HAP-1 (cell line): ENCODE measurements at regions not wholly inside any gene's neighbourhood (a gene's known extent, or its start where the extent isn't known, plus 50 kb on each side); places are given as distances from the start of the nearest gene placed in this dataset.
"Not testable (repeated sequence)": the region's sequence is repeated elsewhere in the genome, so short reads cannot be mapped to it uniquely, and the experiment has no call there.

Experiments
- DNase-seq, 2 experiments: peaks; one replicate each; pipeline ENCODE4 v3.0.0-alpha.2; 2016 to 2020; ENCODE audit warnings: low spot score in 2 of 2
- H3K27me3 ChIP-seq: fragments of 250-450 bp; sonication (Bioruptor Pico); 2 replicates; pipeline ENCODE4 v1.5.1; 2020; ENCODE audit warnings: low read depth, mild to moderate bottlenecking, moderate library complexity
- H3K36me3 ChIP-seq: fragments of 250-450 bp; sonication (Bioruptor Pico); replicated peaks from 2 replicates; pipeline ENCODE4 v1.5.1; 2020; ENCODE audit warnings: mild to moderate bottlenecking
- H3K4me1 ChIP-seq: fragments of 250-450 bp; sonication (Bioruptor Pico); 2 replicates; pipeline ENCODE4 v1.5.1; 2020; ENCODE audit warnings: mild to moderate bottlenecking
- H3K4me3 ChIP-seq: fragments of 250-450 bp; sonication (Bioruptor Pico); 2 replicates; pipeline ENCODE4 v1.5.1; 2020; ENCODE audit warnings: mild to moderate bottlenecking, moderate library complexity
- H3K9me3 ChIP-seq: fragments of 250-450 bp; sonication (Bioruptor Pico); 2 replicates; pipeline ENCODE4 v1.5.1; 2020; ENCODE audit warnings: mild to moderate bottlenecking, moderate library complexity
- in situ Hi-C: fragments of 300-500 bp; cut with MboI; formaldehyde crosslinking; loops from 3 replicates; pipeline ENCODE4 v1.14.3; 2020; ENCODE audit warnings: low sequenced_read_pairs, inconsistent platforms, mixed read lengths

GRCh38 chr11:44442893-44443673, 122.4 kb upstream of the CD82 start:
- in situ Hi-C loops, H3K27me3 ChIP-seq, H3K4me3 ChIP-seq, H3K9me3 ChIP-seq, DNase-seq, H3K36me3 ChIP-seq, H3K4me1 ChIP-seq: not testable (repeated sequence)

GRCh38 chr11:44443836-44444769, 121.4 kb upstream of the CD82 start:
- Histone ChIP-seq H3K27me3 (no peaks in the 10 kb centered on the region), H3K4me1 (no peaks in the 10 kb centered on the region), H3K9me3 (0 out of 2 replicates have a peak, but pooled peaks cover 5% of the 10 kb centered on the region), H3K4me3 (no peak overlapping the region), H3K36me3 (no peaks in the 10 kb centered on the region)
- in situ Hi-C loops, result no loop called here
- DNase-seq, result no peak

- no peak for DNase-seq
- Histone ChIP-seq H3K4me1 (no peaks in the 10 kb centered on the region), H3K9me3 (0 out of 2 replicates have a peak, but pooled peaks cover 5% of the 10 kb centered on the region), H3K27me3 (no peaks in the 10 kb centered on the region), H3K36me3 (no peaks in the 10 kb centered on the region), H3K4me3 (no peak overlapping the region)
- in situ Hi-C loops, result no loop called here
These were observed 120.6 kb upstream of the CD82 start for GRCh38 chr11:44444770-44445321.

- Histone ChIP-seq H3K4me1 (no peaks in the 10 kb centered on the region), H3K4me3 (no peak overlapping the region), H3K9me3 (0 out of 2 replicates have a peak, but pooled peaks cover 5% of the 10 kb centered on the region), H3K27me3 (no peaks in the 10 kb centered on the region), H3K36me3 (no peaks in the 10 kb centered on the region)
- in situ Hi-C loops, result no loop called here
- no peak for DNase-seq
These were observed 119.7 kb upstream of the CD82 start for GRCh38 chr11:44445500-44446365.

- in situ Hi-C loops, result no loop called here
- Histone ChIP-seq H3K4me1 (no peaks in the 10 kb centered on the region), H3K27me3 (no peaks in the 10 kb centered on the region), H3K4me3 (no peak overlapping the region), H3K36me3 (no peaks in the 10 kb centered on the region), H3K9me3 (0 out of 2 replicates have a peak, but pooled peaks cover 5% of the 10 kb centered on the region)
- DNase-seq, result no peak
These were observed 119.1 kb upstream of the CD82 start for GRCh38 chr11:44446366-44446762.

- H3K4me1 ChIP-seq, result no peaks in the 10 kb centered on the region
- H3K36me3 ChIP-seq, result no peaks in the 10 kb centered on the region
- H3K9me3 ChIP-seq, result 0 out of 2 replicates have a peak, but pooled peaks cover 3% of the 10 kb centered on the region
- H3K4me3 ChIP-seq, result no peak overlapping the region
- in situ Hi-C loops, result no loop called here
- H3K27me3 ChIP-seq, result no peaks in the 10 kb centered on the region
- DNase-seq, result no peak
These were observed 118.3 kb upstream of the CD82 start for GRCh38 chr11:44446996-44447771.

- DNase-seq, result no peak
These were observed 115.0 kb upstream of the CD82 start for GRCh38 chr11:44450295-44450932.

GRCh38 chr11:44451706-44452105, 113.8 kb upstream of the CD82 start:
- in situ Hi-C loops, result no loop called here
- no peaks in the 10 kb centered on the region for H3K27me3 ChIP-seq
- no peaks in the 10 kb centered on the region for H3K4me1 ChIP-seq
- H3K9me3 ChIP-seq, result no peaks in the 10 kb centered on the region
- no peak overlapping the region for H3K4me3 ChIP-seq
- DNase-seq, result no peak
- H3K36me3 ChIP-seq, result no peaks in the 10 kb centered on the region

More at GRCh38 chr11:44450295-44450932, 115.0 kb upstream of the CD82 start:
- no peaks in the 10 kb centered on the region for H3K9me3 ChIP-seq
- no peaks in the 10 kb centered on the region for H3K4me1 ChIP-seq
- in situ Hi-C loops, result no loop called here
- H3K36me3 ChIP-seq, result no peaks in the 10 kb centered on the region
- H3K4me3 ChIP-seq, result no peak overlapping the region
- no peaks in the 10 kb centered on the region for H3K27me3 ChIP-seq

GRCh38 chr11:44452827-44453572, 112.5 kb upstream of the CD82 start:
- H3K9me3 ChIP-seq, result no peaks in the 10 kb centered on the region
- H3K27me3 ChIP-seq, result no peaks in the 10 kb centered on the region
- no peak for DNase-seq
- H3K36me3 ChIP-seq, result no peaks in the 10 kb centered on the region
- no peaks in the 10 kb centered on the region for H3K4me1 ChIP-seq
- in situ Hi-C loops, result no loop called here
- no peak overlapping the region for H3K4me3 ChIP-seq

- H3K4me1 ChIP-seq, result no peaks in the 10 kb centered on the region
- no peaks in the 10 kb centered on the region for H3K27me3 ChIP-seq
- no peaks in the 10 kb centered on the region for H3K9me3 ChIP-seq
- DNase-seq, result no peak
- no peak overlapping the region for H3K4me3 ChIP-seq
- no peaks in the 10 kb centered on the region for H3K36me3 ChIP-seq
- in situ Hi-C loops, result no loop called here
These were observed 111.6 kb upstream of the CD82 start for GRCh38 chr11:44453871-44454270.

- Histone ChIP-seq H3K4me3 (no peak overlapping the region), H3K4me1 (no peaks in the 10 kb centered on the region), H3K9me3 (no peaks in the 10 kb centered on the region), H3K27me3 (no peaks in the 10 kb centered on the region), H3K36me3 (no peaks in the 10 kb centered on the region)
- in situ Hi-C loops, result no loop called here
- no peak for DNase-seq
These were observed 110.8 kb upstream of the CD82 start for GRCh38 chr11:44454666-44455065.
